Lower leg skin (tissue), 3 donors: ENCODE measurements at regions not wholly inside any gene's neighbourhood (a gene's known extent, or its start where the extent isn't known, plus 50 kb on each side); places are given as distances from the start of the nearest gene placed in this dataset.

Experiments used
- POLR2A ChIP-seq, 2 donors: fragments of 450-650 bp; IDR thresholded peaks; one replicate each; pipeline ENCODE4 v1.6.1; 2016 to 2017; ENCODE audit warnings: antibody characterized with exemption in 2 of 2, mild to moderate bottlenecking in 1 of 2, moderate library complexity in 1 of 2
- TF ChIP-seq, protein P1 (sequence below), 3 donors: fragments of 450-650 bp; IDR thresholded peaks; one replicate each; pipeline ENCODE4 v1.5.1; 2016; ENCODE audit warnings: antibody characterized with exemption in 3 of 3, mild to moderate bottlenecking in 3 of 3, moderate library complexity in 2 of 3

DNA sequence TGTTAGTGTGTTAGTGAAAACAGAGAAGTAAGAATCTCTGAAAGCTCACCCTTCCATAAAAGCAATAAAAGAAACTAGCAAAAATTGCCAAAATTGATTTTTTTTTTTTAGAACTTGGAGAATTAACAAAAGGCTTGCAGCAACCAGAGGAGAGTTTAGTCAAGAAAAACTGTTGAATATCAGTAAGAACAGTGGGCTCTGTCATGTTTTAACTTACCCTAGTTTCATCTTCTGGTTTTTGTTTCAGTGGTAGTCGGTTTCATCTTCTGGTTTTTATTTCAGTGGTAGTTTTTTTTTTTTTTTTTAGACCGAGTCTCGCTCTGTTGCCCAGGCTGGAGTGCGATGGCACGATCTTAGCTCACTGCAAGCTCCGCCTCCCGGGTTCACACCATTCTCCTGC lies 580.9 kb downstream of the NYAP2 start:
- TF ChIP-seq, protein P1, sequence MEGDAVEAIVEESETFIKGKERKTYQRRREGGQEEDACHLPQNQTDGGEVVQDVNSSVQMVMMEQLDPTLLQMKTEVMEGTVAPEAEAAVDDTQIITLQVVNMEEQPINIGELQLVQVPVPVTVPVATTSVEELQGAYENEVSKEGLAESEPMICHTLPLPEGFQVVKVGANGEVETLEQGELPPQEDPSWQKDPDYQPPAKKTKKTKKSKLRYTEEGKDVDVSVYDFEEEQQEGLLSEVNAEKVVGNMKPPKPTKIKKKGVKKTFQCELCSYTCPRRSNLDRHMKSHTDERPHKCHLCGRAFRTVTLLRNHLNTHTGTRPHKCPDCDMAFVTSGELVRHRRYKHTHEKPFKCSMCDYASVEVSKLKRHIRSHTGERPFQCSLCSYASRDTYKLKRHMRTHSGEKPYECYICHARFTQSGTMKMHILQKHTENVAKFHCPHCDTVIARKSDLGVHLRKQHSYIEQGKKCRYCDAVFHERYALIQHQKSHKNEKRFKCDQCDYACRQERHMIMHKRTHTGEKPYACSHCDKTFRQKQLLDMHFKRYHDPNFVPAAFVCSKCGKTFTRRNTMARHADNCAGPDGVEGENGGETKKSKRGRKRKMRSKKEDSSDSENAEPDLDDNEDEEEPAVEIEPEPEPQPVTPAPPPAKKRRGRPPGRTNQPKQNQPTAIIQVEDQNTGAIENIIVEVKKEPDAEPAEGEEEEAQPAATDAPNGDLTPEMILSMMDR (IDR thresholded peaks at IDR 0.05) = no peak
- no peak for TF ChIP-seq POLR2A (IDR thresholded peaks at IDR 0.05)
